Heart right ventricle (tissue), 16 donors: ENCODE measurements at regions not wholly inside any gene's neighbourhood (a gene's known extent, or its start where the extent isn't known, plus 50 kb on each side); places are given as distances from the start of the nearest gene placed in this dataset.

Source experiments
- ATAC-seq, 8 donors: fragments of 200-7000 bp; cut with Tn5 transposase; one replicate each; pipeline ENCODE4 v1.9.1; 2020; ENCODE audit warnings: mild to moderate bottlenecking in 8 of 8, moderate library complexity in 8 of 8, moderate number of reproducible peaks in 1 of 8
- DNase-seq, 2 donors: peaks; one replicate each; pipeline ENCODE4 v3.0.0-alpha.2; 2020
- H3K27ac ChIP-seq, 10 donors: fragments of 200-600 bp; sonication (generic) in 2 of 10; one replicate each; pipeline versions ENCODE4 v1.5.0 to v1.8.0; 2020 to 2022; ENCODE audit warnings: mild to moderate bottlenecking in 3 of 10
- H3K27me3 ChIP-seq, 7 donors: fragments of 200-600 bp; one replicate each; pipeline ENCODE4 v1.8.0; 2021 to 2022; ENCODE audit warnings: mild to moderate bottlenecking in 2 of 7
- H3K36me3 ChIP-seq, 9 donors: fragments of 200-600 bp; sonication (generic) in 1 of 9; one replicate each; pipeline versions ENCODE4 v1.5.0 to v1.8.0; 2020 to 2022; ENCODE audit warnings: mild to moderate bottlenecking in 2 of 9
- H3K4me1 ChIP-seq, 9 donors: fragments of 200-600 bp; sonication (generic) in 1 of 9; one replicate each; pipeline versions ENCODE4 v1.5.0 to v1.8.0; 2020 to 2022; ENCODE audit warnings: mild to moderate bottlenecking in 4 of 9
- H3K4me3 ChIP-seq, 10 donors: fragments of 200-600 bp; sonication (generic) in 2 of 10; one replicate each; pipeline versions ENCODE4 v1.5.0 to v1.8.0; 2020 to 2022; ENCODE audit warnings: mild to moderate bottlenecking in 7 of 10, moderate library complexity in 2 of 10
- H3K9me3 ChIP-seq, 11 donors: fragments of 200-600 bp in 10 of 11; sonication (generic) in 2 of 11; one replicate each; pipeline versions ENCODE4 v1.5.0 to v1.8.0; 2013 to 2022; ENCODE audit warnings: mild to moderate bottlenecking in 2 of 11, control low read depth in 1 of 11, moderate library complexity in 1 of 11
- WGBS, 2 donors: extraction: QIAGEN DNeasy Blood & Tissue Kit; methylation state at CpG; one replicate each; pipeline ENCODE4 v1.1.7; 2013; ENCODE audit warnings: inconsistent platforms in 1 of 2; 5-methylcytosine and 5-hydroxymethylcytosine counted together
- intact Hi-C, 10 donors: fragments of 100-400 bp; cut with DNase I; formaldehyde crosslinking; loops; one replicate each; pipeline versions ENCODE4 v1.11.1 to v1.14.2; 2022
- TF ChIP-seq, protein P1 (sequence below), 9 donors: fragments of 200-600 bp; sonication (generic) in 2 of 9; IDR thresholded peaks; one replicate each; pipeline versions ENCODE4 v1.5.0 to v1.8.0; 2021 to 2022; ENCODE audit warnings: antibody characterized with exemption in 9 of 9, mild to moderate bottlenecking in 5 of 9, moderate library complexity in 1 of 9
- donor health status: Arrhythmogenic right ventricular cardiomyopathy.
- donor health status: ischemic (EF 13 %, LVEDD 7.1; RV severe dilation, severe dysfunction).
- donor health status: healthy with polysubstance abuse.
- donor health status: DM: no; HTN: yes; CAD: no.
- donor health status: DM: no; HTN: no; CAD: no.
- donor health status: ischemic (EF 25% LVEDD 6.9; RV normal size, moderate dysfunction).
- donor health status: ischemic (EF 25% LVEDD 5.7; RV mildly dilated, moderate dysfunction).
- donor health status: healthy.
- donor health status: DM: yes; HTN: yes; CAD: no.
- donor health status: Ischemic cardiomyopathy.
- donor health status: ischemic (EF 35%, LVEDD 5.7; RV mildly dilated, moderate dysfunction).
- donor health status: nonischemic (EF 11% LVEDD 7.7; RV severe dilation, severe dysfunction).
- donor health status: DM: yes; HTN: yes; CAD: no.
- donor health status: PGD.
- donor health status: ischemic (EF 29% LVEDD 5.4; RV normal size, mild dysfunction).
- donor health status: nonischemic (EF 23%, LVEDD 6.1; RV moderate dilation, normal function).

DNA sequence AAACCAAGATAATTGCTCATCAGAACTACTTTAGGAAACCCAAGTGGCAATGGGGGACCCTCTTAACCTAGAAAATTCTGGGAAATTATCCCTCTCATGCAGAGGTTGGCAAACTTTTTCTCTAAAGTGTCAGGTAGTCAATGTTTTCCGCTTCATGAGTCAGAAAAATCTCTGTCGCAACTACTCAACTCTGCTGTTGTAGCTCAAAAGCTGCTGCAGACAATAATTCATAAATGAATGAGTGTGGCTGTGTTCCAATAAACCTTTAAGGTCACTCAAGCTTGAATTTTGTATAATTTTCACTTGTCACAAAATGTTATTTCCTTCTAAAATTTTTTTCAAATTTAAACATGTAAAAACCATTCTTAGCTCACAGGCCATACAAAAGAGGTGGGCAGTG lies 193.4 kb upstream of the MID1 start:
- DNase-seq (no peak), ATAC-seq (no peak)
- H3K27me3 ChIP-seq, result no peaks in the 10 kb centered on the region
- H3K9me3 ChIP-seq, result no peaks in the 10 kb centered on the region
- H3K4me1 ChIP-seq, result no peaks in the 10 kb centered on the region
- WGBS, 2 donors, result 94 to 100% methylated on average over 2 of the region's 2 CpGs
- TF ChIP-seq, protein P1, sequence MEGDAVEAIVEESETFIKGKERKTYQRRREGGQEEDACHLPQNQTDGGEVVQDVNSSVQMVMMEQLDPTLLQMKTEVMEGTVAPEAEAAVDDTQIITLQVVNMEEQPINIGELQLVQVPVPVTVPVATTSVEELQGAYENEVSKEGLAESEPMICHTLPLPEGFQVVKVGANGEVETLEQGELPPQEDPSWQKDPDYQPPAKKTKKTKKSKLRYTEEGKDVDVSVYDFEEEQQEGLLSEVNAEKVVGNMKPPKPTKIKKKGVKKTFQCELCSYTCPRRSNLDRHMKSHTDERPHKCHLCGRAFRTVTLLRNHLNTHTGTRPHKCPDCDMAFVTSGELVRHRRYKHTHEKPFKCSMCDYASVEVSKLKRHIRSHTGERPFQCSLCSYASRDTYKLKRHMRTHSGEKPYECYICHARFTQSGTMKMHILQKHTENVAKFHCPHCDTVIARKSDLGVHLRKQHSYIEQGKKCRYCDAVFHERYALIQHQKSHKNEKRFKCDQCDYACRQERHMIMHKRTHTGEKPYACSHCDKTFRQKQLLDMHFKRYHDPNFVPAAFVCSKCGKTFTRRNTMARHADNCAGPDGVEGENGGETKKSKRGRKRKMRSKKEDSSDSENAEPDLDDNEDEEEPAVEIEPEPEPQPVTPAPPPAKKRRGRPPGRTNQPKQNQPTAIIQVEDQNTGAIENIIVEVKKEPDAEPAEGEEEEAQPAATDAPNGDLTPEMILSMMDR (IDR thresholded peaks at IDR 0.05), result no peak
- no peak overlapping the region for H3K27ac ChIP-seq
- H3K4me3 ChIP-seq, result no peak overlapping the region
- H3K36me3 ChIP-seq, result no peaks in the 10 kb centered on the region
- intact Hi-C loops, result no loop called here

DNA sequence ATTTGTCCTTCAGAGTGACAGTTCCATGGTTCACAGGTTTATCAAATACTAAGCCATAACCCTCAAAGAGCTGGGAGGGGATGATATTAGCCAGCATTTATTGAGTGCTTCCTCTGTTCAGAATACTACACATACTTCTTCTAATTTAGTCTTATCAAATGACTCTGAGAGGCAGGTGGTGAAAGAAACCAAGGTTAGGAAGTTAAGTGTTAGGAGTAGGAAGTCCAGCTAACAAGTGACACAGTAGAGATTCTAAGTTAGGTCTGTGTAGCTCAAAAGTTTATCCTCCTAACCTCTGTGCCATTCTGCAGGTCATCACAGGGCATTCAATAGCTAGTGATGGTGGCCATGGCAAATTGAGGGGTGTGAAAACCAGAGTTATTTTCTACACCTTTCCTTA lies 198.3 kb upstream of the MID1 start:
- no peaks in the 10 kb centered on the region for H3K27me3 ChIP-seq
- H3K36me3 ChIP-seq, result no peaks in the 10 kb centered on the region
- DNase-seq, result no peak
- ATAC-seq, result no peak
- H3K27ac ChIP-seq, result no peak overlapping the region
- H3K4me3 ChIP-seq, result no peak overlapping the region
- intact Hi-C loops, result no loop called here
- H3K4me1 ChIP-seq, result no peaks in the 10 kb centered on the region
- TF ChIP-seq, protein P1 (IDR thresholded peaks at IDR 0.05), result no peak
- no peaks in the 10 kb centered on the region for H3K9me3 ChIP-seq

DNA sequence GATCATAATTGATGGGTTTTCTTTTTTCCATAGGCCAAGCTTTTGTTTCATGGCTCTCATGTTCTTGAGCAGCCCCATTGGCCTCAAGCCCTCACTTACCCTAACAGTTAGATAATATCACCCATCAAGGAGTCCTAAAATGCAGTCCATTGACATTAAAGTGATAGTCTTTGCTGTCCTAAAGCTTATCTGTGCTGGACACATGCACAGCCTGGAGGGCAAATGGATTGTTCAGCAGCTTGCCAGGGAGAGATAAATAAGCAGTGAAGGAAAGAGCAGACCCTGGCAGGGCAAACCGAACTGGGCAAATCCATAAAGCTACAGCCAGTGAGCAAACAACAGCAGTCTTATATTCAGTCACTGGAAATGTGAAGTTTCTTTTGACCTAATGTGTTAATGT lies 199.6 kb upstream of the MID1 start:
- no peak for DNase-seq
- intact Hi-C loops, result no loop called here
- no peak for ATAC-seq
- no peak overlapping the region for H3K27ac ChIP-seq
- H3K27me3 ChIP-seq, result no peaks in the 10 kb centered on the region
- no peaks in the 10 kb centered on the region for H3K9me3 ChIP-seq
- no peak overlapping the region for H3K4me3 ChIP-seq
- no peaks in the 10 kb centered on the region for H3K36me3 ChIP-seq
- TF ChIP-seq, protein P1 (IDR thresholded peaks at IDR 0.05), result no peak
- no peaks in the 10 kb centered on the region for H3K4me1 ChIP-seq
- 26 to 45% methylated on average over 1 of the region's 1 CpG for WGBS, 2 donors

DNA sequence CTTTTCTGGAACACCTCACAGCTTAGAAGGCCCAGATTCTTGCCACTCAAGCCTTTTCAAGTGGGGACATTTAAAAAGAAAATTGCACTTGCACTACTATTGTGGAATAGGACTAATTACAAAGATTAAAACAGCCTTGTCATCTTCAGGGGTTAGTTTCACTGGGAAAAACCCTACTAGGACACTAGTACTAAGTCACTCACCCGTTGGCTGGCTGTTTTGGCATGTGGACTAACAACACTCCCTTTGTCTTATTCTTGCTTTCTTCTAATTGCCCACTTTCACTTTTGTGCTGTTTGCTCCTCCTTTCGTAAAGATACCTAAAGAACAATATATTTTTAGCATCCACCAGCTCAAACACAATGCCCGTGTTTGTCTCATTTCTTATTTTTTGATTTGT lies 200.9 kb upstream of the MID1 start:
- no peak overlapping the region for H3K4me3 ChIP-seq
- no peaks in the 10 kb centered on the region for H3K27me3 ChIP-seq
- H3K36me3 ChIP-seq, result no peaks in the 10 kb centered on the region
- DNase-seq (no peak), ATAC-seq (no peak)
- intact Hi-C loops, result no loop called here
- 67 to 78% methylated on average over 3 of the region's 3 CpGs for WGBS, 2 donors
- H3K9me3 ChIP-seq, result no peaks in the 10 kb centered on the region
- TF ChIP-seq, protein P1 (IDR thresholded peaks at IDR 0.05), result no peak
- H3K4me1 ChIP-seq, result no peaks in the 10 kb centered on the region
- H3K27ac ChIP-seq, result no peak overlapping the region

DNA sequence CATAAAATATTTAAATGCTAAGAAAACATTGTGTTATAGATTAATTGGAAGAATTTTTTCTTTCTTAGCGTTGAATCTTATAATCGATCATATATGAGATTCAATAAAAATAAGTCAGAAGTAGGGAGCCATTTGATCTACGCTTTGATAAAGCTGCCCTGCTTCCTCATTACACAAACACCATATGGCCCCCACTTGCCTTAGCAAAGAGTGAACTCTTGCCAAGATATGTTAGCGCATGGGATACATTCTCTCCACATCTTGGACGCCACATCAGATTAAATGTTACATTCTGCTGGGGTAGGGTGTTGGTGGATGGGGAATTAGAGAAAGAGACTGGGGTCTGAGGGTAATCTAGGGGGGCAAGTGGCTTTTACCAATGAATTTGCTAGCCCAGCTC lies 207.7 kb upstream of the MID1 start:
- no peaks in the 10 kb centered on the region for H3K9me3 ChIP-seq
- intact Hi-C loops, result no loop called here
- H3K4me1 ChIP-seq, result peaks cover 0 to 4% (median 0%) of the 10 kb centered on the region in 9 donors
- ATAC-seq (no peak), DNase-seq (no peak)
- no peak overlapping the region for H3K27ac ChIP-seq
- H3K4me3 ChIP-seq, result no peak overlapping the region
- H3K27me3 ChIP-seq, result peaks cover 0 to 5% (median 0%) of the 10 kb centered on the region in 7 donors
- no peaks in the 10 kb centered on the region for H3K36me3 ChIP-seq
- TF ChIP-seq, protein P1 (IDR thresholded peaks at IDR 0.05), result no peak
- WGBS, 2 donors, result 95 to 97% methylated on average over 5 of the region's 5 CpGs
